H1 (cell line): ENCODE measurements at regions not wholly inside any gene's neighbourhood (a gene's known extent, or its start where the extent isn't known, plus 50 kb on each side); places are given as distances from the start of the nearest gene placed in this dataset.

Experiments
- CTCF ChIA-PET: fragments of 300-600 bp; sonication (Branson Sonifier 250); formaldehyde crosslinking; loops from one replicate; lab custom pipeline; 2021; ENCODE audit not compliant: partially characterized antibody; lab: Charles Lee
- POLR2A ChIA-PET: fragments of 300-600 bp; sonication (Branson Sonifier 250); formaldehyde crosslinking; loops from one replicate; lab custom pipeline; 2021; ENCODE audit warnings: inconsistent platforms; ENCODE audit not compliant: partially characterized antibody; lab: Charles Lee
- DNase-seq, 2 experiments: peaks; one replicate each; pipeline versions ENCODE4 v3.0.0 to v3.0.0-alpha.2; 2010 to 2022; ENCODE audit warnings: low spot score in 2 of 2, low read depth in 1 of 2, mixed read lengths in 1 of 2
- FAIRE-seq: peaks from 2 replicates; lab custom pipeline; 2011; peaks lifted over from hg19 to GRCh38; lab: Jason Lieb, UNC
- H2AFZ ChIP-seq: 2 replicates; pipeline ENCODE4 v1.8.1; 2012; ENCODE audit warnings: low read length, inconsistent platforms
- H2AK5ac ChIP-seq: 2 replicates; pipeline ENCODE4 v1.6.1; 2013; ENCODE audit warnings: low read depth, low read length
- H2BK120ac ChIP-seq: replicated peaks from 2 replicates; pipeline ENCODE3; 2013; ENCODE audit warnings: low read depth, low read length, inconsistent platforms
- H2BK12ac ChIP-seq: 2 replicates; pipeline ENCODE4 v1.6.1; 2013; ENCODE audit warnings: low read depth, low read length
- H2BK15ac ChIP-seq: 2 replicates; pipeline ENCODE4 v1.6.1; 2013; ENCODE audit warnings: low read length
- H2BK20ac ChIP-seq: 2 replicates; pipeline ENCODE4 v1.6.1; 2013; ENCODE audit warnings: low read length
- H2BK5ac ChIP-seq: 2 replicates; pipeline ENCODE4 v1.6.1; 2013; ENCODE audit warnings: low read depth, low read length
- H3K14ac ChIP-seq: 2 replicates; pipeline ENCODE4 v1.6.1; 2013; ENCODE audit warnings: inconsistent platforms; ENCODE audit not compliant: insufficient read length
- H3K18ac ChIP-seq: 2 replicates; pipeline ENCODE4 v1.6.1; 2013; ENCODE audit warnings: low read length; ENCODE audit errors: extremely low read depth
- H3K23ac ChIP-seq: 2 replicates; pipeline ENCODE4 v1.6.1; 2013; ENCODE audit warnings: inconsistent platforms; ENCODE audit not compliant: insufficient read length
- H3K23me2 ChIP-seq: 2 replicates; pipeline ENCODE4 v1.6.1; 2013; ENCODE audit warnings: low read depth, low read length
- H3K27ac ChIP-seq: 2 replicates; pipeline ENCODE4 v1.6.1; 2011; ENCODE audit warnings: low read depth, low read length, inconsistent platforms
- H3K27me3 ChIP-seq, 4 experiments: replicated peaks in 1 of 4; 1 replicate in 1 of 4; 2 replicates in 3 of 4; pipeline versions ENCODE4 v1.6.1 to v1.8.1; 2011 to 2013; ENCODE audit warnings: low read length in 3 of 4, mild to moderate bottlenecking in 3 of 4, inconsistent platforms in 2 of 4, mixed read lengths in 2 of 4, moderate library complexity in 1 of 4; ENCODE audit not compliant: control insufficient read depth in 3 of 4, insufficient read depth in 3 of 4; ENCODE audit errors: extremely low read depth in 1 of 4
- H3K36me3 ChIP-seq, 4 experiments: 2 replicates each; pipeline versions ENCODE4 v1.6.1 to v1.8.1; 2011 to 2013; ENCODE audit warnings: mild to moderate bottlenecking in 4 of 4, low read length in 3 of 4, moderate library complexity in 2 of 4, control low read depth in 1 of 4, inconsistent platforms in 1 of 4; ENCODE audit not compliant: insufficient read depth in 4 of 4, control insufficient read depth in 2 of 4
- H3K4ac ChIP-seq: replicated peaks from 2 replicates; pipeline ENCODE3; 2013; ENCODE audit warnings: low read length, low read depth, mixed read lengths, inconsistent platforms; ENCODE audit not compliant: insufficient read length
- H3K4me1 ChIP-seq, 4 experiments: replicated peaks in 1 of 4; 1 replicate in 1 of 4; 2 replicates in 3 of 4; pipeline versions ENCODE4 v1.6.1 to v1.8.1; 2011 to 2013; ENCODE audit warnings: low read length in 3 of 4, inconsistent platforms in 2 of 4, mixed read lengths in 1 of 4; ENCODE audit not compliant: insufficient read depth in 4 of 4, control insufficient read depth in 3 of 4
- H3K4me2 ChIP-seq, 2 experiments: 2 replicates each; pipeline versions ENCODE4 v1.6.1 to v1.8.1; 2011 to 2013; ENCODE audit warnings: low read depth in 2 of 2, low read length in 2 of 2, control low read depth in 1 of 2, inconsistent platforms in 1 of 2, mild to moderate bottlenecking in 1 of 2; ENCODE audit not compliant: insufficient read depth in 1 of 2
- H3K4me3 ChIP-seq, 4 experiments: fragments of 200-600, 300-600 bp in 1 of 4; sonication (generic), shearing (Covaris generic), sonication (Bioruptor Twin) in 1 of 4; 2 replicates each; pipeline versions ENCODE4 v1.5.1 to v1.8.1; 2011 to 2016; ENCODE audit warnings: low read length in 4 of 4, low read depth in 3 of 4, control low read depth in 2 of 4, inconsistent platforms in 2 of 4, mild to moderate bottlenecking in 2 of 4, mixed read lengths in 1 of 4, moderate library complexity in 1 of 4; ENCODE audit not compliant: insufficient read depth in 2 of 4; ENCODE audit errors: extremely low read depth in 1 of 4
- H3K56ac ChIP-seq: replicated peaks from 2 replicates; pipeline ENCODE3; 2013; ENCODE audit warnings: low read depth, mild to moderate bottlenecking, mixed read lengths, low read length, inconsistent platforms; ENCODE audit not compliant: insufficient read length
- H3K79me1 ChIP-seq: 2 replicates; pipeline ENCODE4 v1.6.1; 2013; ENCODE audit warnings: low read depth, low read length, control low read depth
- H3K79me2 ChIP-seq, 2 experiments: 2 replicates each; pipeline versions ENCODE4 v1.6.1 to v1.8.1; 2012 to 2013; ENCODE audit warnings: low read length in 2 of 2, mild to moderate bottlenecking in 2 of 2, inconsistent platforms in 1 of 2; ENCODE audit not compliant: insufficient read depth in 2 of 2, control insufficient read depth in 1 of 2
- H3K9ac ChIP-seq, 4 experiments: replicated peaks in 1 of 4; 1 replicate in 1 of 4; 2 replicates in 3 of 4; pipeline versions ENCODE4 v1.6.1 to v1.8.1; 2011 to 2013; ENCODE audit warnings: low read depth in 3 of 4, low read length in 3 of 4, control low read depth in 2 of 4, mild to moderate bottlenecking in 2 of 4, moderate library complexity in 2 of 4, inconsistent platforms in 1 of 4; ENCODE audit errors: extremely low read depth in 1 of 4
- H3K9me3 ChIP-seq, 2 experiments: 2 replicates each; pipeline versions ENCODE4 v1.6.1 to v1.8.1; 2012 to 2013; ENCODE audit warnings: mild to moderate bottlenecking in 2 of 2, moderate library complexity in 2 of 2, control low read depth in 1 of 2, inconsistent platforms in 1 of 2, low read depth in 1 of 2, low read length in 1 of 2, mixed read lengths in 1 of 2; ENCODE audit not compliant: insufficient read depth in 2 of 2
- H4K20me1 ChIP-seq, 2 experiments: replicated peaks in 1 of 2; 2 replicates each; pipeline versions ENCODE3 to v1.8.1; 2011 to 2013; ENCODE audit warnings: inconsistent platforms in 2 of 2, low read length in 2 of 2, mild to moderate bottlenecking in 1 of 2; ENCODE audit not compliant: insufficient read depth in 2 of 2, control insufficient read depth in 1 of 2
- H4K5ac ChIP-seq: 2 replicates; pipeline ENCODE4 v1.6.1; 2013; ENCODE audit warnings: low read length, low read depth, mixed read lengths, inconsistent platforms; ENCODE audit not compliant: insufficient read length
- H4K8ac ChIP-seq: 2 replicates; pipeline ENCODE4 v1.8.0; 2013; ENCODE audit warnings: mild to moderate bottlenecking, moderate library complexity, low read length, inconsistent platforms; ENCODE audit not compliant: insufficient read depth; ENCODE audit errors: extremely low read depth
- H4K91ac ChIP-seq: replicated peaks from 2 replicates; pipeline ENCODE3; 2013; ENCODE audit warnings: low read length, mixed read lengths, inconsistent platforms; ENCODE audit not compliant: insufficient read length
- JUND ChIP-seq: IDR thresholded peaks from 2 replicates; pipeline ENCODE4 v1.6.1; 2011; ENCODE audit warnings: mild to moderate bottlenecking, improper control_type of control experiment, low read length
- TAF1 ChIP-seq: IDR thresholded peaks from 2 replicates; pipeline ENCODE4 v1.6.1; 2011; ENCODE audit warnings: mild to moderate bottlenecking, low read depth, low read length
- WGBS, 2 experiments: shearing (Covaris generic) in 1 of 2; methylation state at CpG; one replicate each; pipeline versions ENCODE4 v1.1.6 to v1.1.7; 2013 to 2015; ENCODE audit warnings: low lambda C conversion rate in 2 of 2, mixed read lengths in 2 of 2, inconsistent platforms in 1 of 2, low coverage in 1 of 2, missing lambda C conversion rate in 1 of 2; ENCODE audit not compliant: insufficient replicate concordance in 2 of 2, insufficient coverage in 1 of 2, insufficient read length in 1 of 2; ENCODE audit errors: extremely low coverage in 1 of 2, missing lambda C conversion rate in 1 of 2; 5-methylcytosine and 5-hydroxymethylcytosine counted together

DNA sequence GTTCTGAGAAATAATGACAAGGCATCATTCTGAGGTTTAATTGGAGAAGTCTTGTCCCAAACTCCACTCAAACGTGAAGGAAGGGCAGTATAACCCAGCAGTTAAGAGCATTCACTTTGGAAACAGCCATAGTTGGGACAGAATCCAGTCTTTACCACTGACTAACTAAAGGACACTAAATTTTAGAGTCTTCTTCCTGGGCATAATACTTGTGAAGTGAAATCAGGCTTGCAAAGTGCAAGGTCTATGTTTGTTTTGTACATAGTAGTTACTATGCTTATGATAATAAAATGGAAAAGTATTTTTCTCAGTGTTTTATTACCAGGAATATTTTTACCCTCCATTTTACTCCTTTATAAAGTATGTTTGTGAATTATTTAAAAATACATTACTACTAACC lies 748.2 kb upstream of the ID2 start:
- no peak overlapping the region for H2AK5ac ChIP-seq
- H3K36me3 ChIP-seq, result no peaks in the 10 kb centered on the region
- no peak overlapping the region for H3K14ac ChIP-seq
- H2BK120ac ChIP-seq, result no peak overlapping the region
- H3K27me3 ChIP-seq, result no peaks in the 10 kb centered on the region
- H3K27ac ChIP-seq, result no peak overlapping the region
- no peaks in the 10 kb centered on the region for H4K20me1 ChIP-seq
- no peak overlapping the region for H3K23ac ChIP-seq
- CTCF ChIA-PET, result no interaction called here
- no peak overlapping the region for H3K4ac ChIP-seq
- no peak overlapping the region for H2BK12ac ChIP-seq
- no peak overlapping the region for H4K8ac ChIP-seq
- no peak overlapping the region for H2BK5ac ChIP-seq
- no peak overlapping the region for H3K9ac ChIP-seq
- H3K9me3 ChIP-seq, result no peaks in the 10 kb centered on the region
- no peak for FAIRE-seq
- 95% methylated on average over 1 of the region's 1 CpG; no CpG with 5 or more reads in 1 of the 2 experiments for WGBS, 2 experiments
- H3K4me2 ChIP-seq, result no peak overlapping the region
- no peak overlapping the region for H2BK20ac ChIP-seq
- H3K23me2 ChIP-seq, result no peaks in the 10 kb centered on the region
- H3K18ac ChIP-seq, result no peak overlapping the region
- H4K91ac ChIP-seq, result no peak overlapping the region
- H3K4me1 ChIP-seq, result peaks cover 0 to 2% (median 0%) of the 10 kb centered on the region in 4 experiments; a peak in 1 of 7 replicates
- no peaks in the 10 kb centered on the region for H3K79me2 ChIP-seq
- DNase-seq, result no peak
- no peak overlapping the region for H2AFZ ChIP-seq
- POLR2A ChIA-PET, result no interaction called here
- no peak overlapping the region for H4K5ac ChIP-seq
- peak overlapping the region; percentile 88; the same call in 1 of the 2 replicates for H2BK15ac ChIP-seq
- H3K56ac ChIP-seq, result no peak overlapping the region
- TF ChIP-seq TAF1, result no peak
- TF ChIP-seq JUND, result no peak
- no peak overlapping the region for H3K4me3 ChIP-seq
- no peaks in the 10 kb centered on the region for H3K79me1 ChIP-seq
